Endothelial cell of umbilical vein (primary cell): ENCODE measurements at regions not wholly inside any gene's neighbourhood (a gene's known extent, or its start where the extent isn't known, plus 50 kb on each side); places are given as distances from the start of the nearest gene placed in this dataset.

Experiments
- EZH2 ChIP-seq: IDR thresholded peaks from 2 replicates; pipeline ENCODE4 v1.6.1; 2012; ENCODE audit warnings: borderline replicate concordance, low read depth, mild to moderate bottlenecking, moderate library complexity, low read length, inconsistent platforms; ENCODE audit not compliant: severe bottlenecking
- TF ChIP-seq, protein P1 (sequence below), 2 donors: IDR thresholded peaks; 1 replicate in 1 of 2; 2 replicates in 1 of 2; pipeline ENCODE4 v1.5.1; 2011; ENCODE audit warnings: low read length in 2 of 2, mild to moderate bottlenecking in 2 of 2, moderate library complexity in 2 of 2, control low read depth in 1 of 2, inconsistent platforms in 1 of 2, low read depth in 1 of 2; ENCODE audit not compliant: insufficient read depth in 1 of 2; ENCODE audit errors: extremely low read depth in 1 of 2
- TF ChIP-seq, protein P2 (sequence below): IDR thresholded peaks from 2 replicates; pipeline ENCODE4 v1.6.1; 2011; ENCODE audit not compliant: insufficient read depth, insufficient read length

DNA sequence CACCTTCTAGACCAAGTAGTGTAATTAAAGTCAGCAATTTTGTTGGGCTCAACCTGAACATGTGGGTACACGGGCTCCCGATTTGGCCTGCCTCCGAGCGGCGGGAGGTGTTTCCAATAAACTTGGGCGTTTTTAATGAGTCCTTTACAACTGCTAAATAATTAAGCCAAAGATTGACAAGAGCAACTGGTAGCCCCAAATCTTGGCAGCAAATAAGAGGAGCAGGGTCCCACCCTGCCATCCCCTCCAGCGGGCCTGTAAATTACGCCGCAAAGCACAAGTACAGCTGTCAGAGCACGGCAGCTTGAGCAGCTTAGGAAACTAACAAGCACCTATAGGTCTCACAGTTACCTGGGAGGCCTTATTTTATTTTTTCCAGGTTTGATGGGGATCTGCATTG is 217.1 kb downstream of the BMP7 start:
- TF ChIP-seq, protein P1, sequence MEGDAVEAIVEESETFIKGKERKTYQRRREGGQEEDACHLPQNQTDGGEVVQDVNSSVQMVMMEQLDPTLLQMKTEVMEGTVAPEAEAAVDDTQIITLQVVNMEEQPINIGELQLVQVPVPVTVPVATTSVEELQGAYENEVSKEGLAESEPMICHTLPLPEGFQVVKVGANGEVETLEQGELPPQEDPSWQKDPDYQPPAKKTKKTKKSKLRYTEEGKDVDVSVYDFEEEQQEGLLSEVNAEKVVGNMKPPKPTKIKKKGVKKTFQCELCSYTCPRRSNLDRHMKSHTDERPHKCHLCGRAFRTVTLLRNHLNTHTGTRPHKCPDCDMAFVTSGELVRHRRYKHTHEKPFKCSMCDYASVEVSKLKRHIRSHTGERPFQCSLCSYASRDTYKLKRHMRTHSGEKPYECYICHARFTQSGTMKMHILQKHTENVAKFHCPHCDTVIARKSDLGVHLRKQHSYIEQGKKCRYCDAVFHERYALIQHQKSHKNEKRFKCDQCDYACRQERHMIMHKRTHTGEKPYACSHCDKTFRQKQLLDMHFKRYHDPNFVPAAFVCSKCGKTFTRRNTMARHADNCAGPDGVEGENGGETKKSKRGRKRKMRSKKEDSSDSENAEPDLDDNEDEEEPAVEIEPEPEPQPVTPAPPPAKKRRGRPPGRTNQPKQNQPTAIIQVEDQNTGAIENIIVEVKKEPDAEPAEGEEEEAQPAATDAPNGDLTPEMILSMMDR (IDR thresholded peaks at IDR 0.05; ENCODE audit: extremely low read depth in 1 of 2, insufficient read depth in 1 of 2, low read depth in 1 of 2, low read length in 2 of 2) = no peak
- TF ChIP-seq, protein P2, sequence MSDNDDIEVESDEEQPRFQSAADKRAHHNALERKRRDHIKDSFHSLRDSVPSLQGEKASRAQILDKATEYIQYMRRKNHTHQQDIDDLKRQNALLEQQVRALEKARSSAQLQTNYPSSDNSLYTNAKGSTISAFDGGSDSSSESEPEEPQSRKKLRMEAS = no peak
- TF ChIP-seq EZH2 = no peak
